Ovary (tissue), 3 donors: ENCODE measurements at regions not wholly inside any gene's neighbourhood (a gene's known extent, or its start where the extent isn't known, plus 50 kb on each side); places are given as distances from the start of the nearest gene placed in this dataset.

Experiments
- CTCF ChIP-seq, 3 donors: fragments of 450-650 bp in 2 of 3; fragments of 200-600 bp in 1 of 3; IDR thresholded peaks; one replicate each; pipeline versions ENCODE4 v1.5.1 to v1.8.0; 2016 to 2022; ENCODE audit warnings: antibody characterized with exemption in 3 of 3, mild to moderate bottlenecking in 1 of 3
- EP300 ChIP-seq: sonication (generic); formaldehyde crosslinking; IDR thresholded peaks from one replicate; pipeline ENCODE4 v1.6.1; 2017; ENCODE audit warnings: antibody characterized with exemption
- POLR2A ChIP-seq: fragments of 450-650 bp; IDR thresholded peaks from one replicate; pipeline ENCODE4 v1.6.1; 2017; ENCODE audit warnings: antibody characterized with exemption, mild to moderate bottlenecking, moderate library complexity
- donor health status: DM: no; HTN: no; CAD: no.

GRCh38 chr12:31859232-31859977 is 99.8 kb upstream of the RESF1 start:
- TF ChIP-seq CTCF (IDR thresholded peaks at IDR 0.05) (no peak), EP300 (no peak), POLR2A (no peak)
